ENCODE measurements at regions not wholly inside any gene's neighbourhood (a gene's known extent, or its start where the extent isn't known, plus 50 kb on each side); places are given as distances from the start of the nearest gene placed in this dataset.

GRCh38 chr2:181374781-181375675 lies 82.2 kb upstream of the ITGA4 start:
- no peak overlapping the region for H3K27ac ChIP-seq
- peaks cover 25% of the 10 kb centered on the region for H3F3A ChIP-seq (ENCODE audit: insufficient read depth)
- 0 out of 2 replicates have a peak overlapping the region, but pooled peaks have one; percentile 28 for H2AFZ ChIP-seq
- H4K20me1 ChIP-seq (ENCODE audit: insufficient read depth) = no peaks in the 10 kb centered on the region
- peaks cover 29% of the 10 kb centered on the region for H3K4me1 ChIP-seq (ENCODE audit: insufficient read depth)
- in situ Hi-C loops (cut with MboI) = no loop called here
- peak overlapping the region; percentile 8; the same call in 1 of the 2 replicates for H3K4me3 ChIP-seq
- WGBS, 2 experiments (ENCODE audit: low coverage in 1 of 2, low lambda C conversion rate in 2 of 2, missing lambda C conversion rate in 2 of 2) = 11 to 15% methylated on average over 8 of the region's 8 CpGs
- H3K36me3 ChIP-seq (ENCODE audit: low read depth) = no peaks in the 10 kb centered on the region
- no peaks in the 10 kb centered on the region for H3K9me3 ChIP-seq (ENCODE audit: low read depth)
- no peaks in the 10 kb centered on the region for H3K9me2 ChIP-seq (ENCODE audit: insufficient read depth)
- DNase-seq = peak; percentile 67
- H3K9ac ChIP-seq = no peak overlapping the region
- no peaks in the 10 kb centered on the region for H3K79me2 ChIP-seq (ENCODE audit: insufficient read depth)
- H3K4me2 ChIP-seq (ENCODE audit: unreplicated experiment) = peak overlapping the region; percentile 37
- no peaks in the 10 kb centered on the region for H3K27me3 ChIP-seq (replicated peaks; ENCODE audit: insufficient read depth)
- TF ChIP-seq EZH2 (IDR thresholded peaks at IDR 0.05; ENCODE audit: insufficient read depth, poor library complexity, severe bottlenecking) (no peak), EZH2phosphoT487 (IDR thresholded peaks at IDR 0.05; ENCODE audit: insufficient read depth, low read depth) (no peak)

DNA sequence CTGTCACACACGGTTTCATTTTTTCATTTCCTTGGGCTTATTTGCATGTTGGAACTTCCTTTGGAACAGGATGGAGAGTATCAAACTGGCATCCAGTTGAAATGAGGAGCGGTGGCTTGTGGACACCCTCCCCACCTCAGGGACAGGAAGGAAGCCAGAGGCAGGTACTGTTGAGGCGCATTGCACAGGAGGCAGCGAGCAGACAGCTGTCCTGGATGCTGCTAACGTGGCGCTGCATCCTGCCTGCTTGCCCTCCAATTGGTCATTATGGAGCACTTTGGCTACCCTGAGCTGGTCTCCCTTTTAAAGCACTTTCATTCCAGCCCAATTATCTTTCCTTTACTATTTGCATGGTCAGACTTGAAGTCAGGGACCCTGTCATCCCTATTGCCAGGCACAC lies 80.7 kb upstream of the ITGA4 start:
- WGBS, 2 experiments (ENCODE audit: low coverage in 1 of 2, low lambda C conversion rate in 2 of 2, missing lambda C conversion rate in 2 of 2) = 92 to 93% methylated on average over 6 of the region's 6 CpGs
- TF ChIP-seq EZH2 (IDR thresholded peaks at IDR 0.05; ENCODE audit: insufficient read depth, poor library complexity, severe bottlenecking) (no peak), EZH2phosphoT487 (IDR thresholded peaks at IDR 0.05; ENCODE audit: insufficient read depth, low read depth) (no peak)
- H4K20me1 ChIP-seq (ENCODE audit: insufficient read depth) = no peaks in the 10 kb centered on the region
- no peak overlapping the region for H3K4me3 ChIP-seq
- H3K9ac ChIP-seq = no peak overlapping the region
- H3K9me3 ChIP-seq (ENCODE audit: low read depth) = no peaks in the 10 kb centered on the region
- H3K4me2 ChIP-seq (ENCODE audit: unreplicated experiment) = no peak overlapping the region
- no peaks in the 10 kb centered on the region; the same call in 1 of the 2 replicates for H3K9me2 ChIP-seq (ENCODE audit: insufficient read depth)
- peaks cover 27% of the 10 kb centered on the region for H3K4me1 ChIP-seq (ENCODE audit: insufficient read depth)
- H3K36me3 ChIP-seq (ENCODE audit: low read depth) = no peaks in the 10 kb centered on the region
- H3F3A ChIP-seq (ENCODE audit: insufficient read depth) = peaks cover 21% of the 10 kb centered on the region
- no peaks in the 10 kb centered on the region for H3K79me2 ChIP-seq (ENCODE audit: insufficient read depth)
- in situ Hi-C loops (cut with MboI) = no loop called here
- no peak overlapping the region for H2AFZ ChIP-seq
- no peak for DNase-seq
- no peak overlapping the region for H3K27ac ChIP-seq
- no peaks in the 10 kb centered on the region for H3K27me3 ChIP-seq (replicated peaks; ENCODE audit: insufficient read depth)

DNA sequence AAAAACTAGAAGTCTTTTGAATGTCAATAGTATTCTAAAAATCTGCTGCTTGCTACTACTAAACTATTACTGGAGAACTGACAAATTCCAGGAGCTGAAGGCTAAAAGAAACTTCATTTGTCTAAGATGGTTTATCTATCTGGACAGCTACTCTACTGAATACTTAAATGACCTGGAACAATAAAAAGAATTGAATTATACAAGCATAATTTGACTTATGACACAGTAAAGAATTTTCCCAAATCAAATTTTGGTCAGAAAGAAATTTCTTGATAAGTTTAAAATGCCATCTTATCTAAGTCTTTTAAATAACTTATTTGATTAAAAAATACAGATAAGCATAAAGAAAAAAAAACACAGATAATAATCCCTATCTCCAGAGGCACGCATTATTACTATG lies 80.2 kb upstream of the ITGA4 start:
- no peak overlapping the region for H3K27ac ChIP-seq
- no peak overlapping the region for H2AFZ ChIP-seq
- H3F3A ChIP-seq (ENCODE audit: insufficient read depth) = peaks cover 17% of the 10 kb centered on the region
- no peaks in the 10 kb centered on the region; the same call in 1 of the 2 replicates for H3K9me2 ChIP-seq (ENCODE audit: insufficient read depth)
- no peaks in the 10 kb centered on the region for H3K79me2 ChIP-seq (ENCODE audit: insufficient read depth)
- DNase-seq = no peak
- H3K9me3 ChIP-seq (ENCODE audit: low read depth) = no peaks in the 10 kb centered on the region
- WGBS, 2 experiments (ENCODE audit: low coverage in 1 of 2, low lambda C conversion rate in 2 of 2, missing lambda C conversion rate in 2 of 2) = 96 to 100% methylated on average over 1 of the region's 1 CpG
- H3K27me3 ChIP-seq (replicated peaks; ENCODE audit: insufficient read depth) = no peaks in the 10 kb centered on the region
- no peaks in the 10 kb centered on the region for H3K36me3 ChIP-seq (ENCODE audit: low read depth)
- peaks cover 22% of the 10 kb centered on the region for H3K4me1 ChIP-seq (ENCODE audit: insufficient read depth)
- TF ChIP-seq EZH2phosphoT487 (IDR thresholded peaks at IDR 0.05; ENCODE audit: insufficient read depth, low read depth) (no peak), EZH2 (IDR thresholded peaks at IDR 0.05; ENCODE audit: insufficient read depth, poor library complexity, severe bottlenecking) (no peak)
- H4K20me1 ChIP-seq (ENCODE audit: insufficient read depth) = no peaks in the 10 kb centered on the region
- in situ Hi-C loops (cut with MboI) = no loop called here
- no peak overlapping the region for H3K4me3 ChIP-seq
- no peak overlapping the region for H3K4me2 ChIP-seq (ENCODE audit: unreplicated experiment)
- H3K9ac ChIP-seq = no peak overlapping the region

- Histone ChIP-seq H3K9ac (no peak overlapping the region), H2AFZ (peak overlapping the region; percentile 13; the same call in 1 of the 2 replicates), H3F3A (ENCODE audit: insufficient read depth) (0 out of 2 replicates have a peak, but pooled peaks cover 2% of the 10 kb centered on the region), H3K79me2 (ENCODE audit: insufficient read depth) (no peaks in the 10 kb centered on the region), H3K27me3 (replicated peaks; ENCODE audit: insufficient read depth) (no peaks in the 10 kb centered on the region), H3K9me3 (ENCODE audit: low read depth) (no peaks in the 10 kb centered on the region), H3K4me2 (ENCODE audit: unreplicated experiment) (no peak overlapping the region), H3K9me2 (ENCODE audit: insufficient read depth) (no peaks in the 10 kb centered on the region; the same call in 1 of the 2 replicates), H4K20me1 (ENCODE audit: insufficient read depth) (no peaks in the 10 kb centered on the region), H3K36me3 (ENCODE audit: low read depth) (no peaks in the 10 kb centered on the region), H3K27ac (no peak overlapping the region), H3K4me1 (ENCODE audit: insufficient read depth) (peaks cover 12% of the 10 kb centered on the region), H3K4me3 (no peak overlapping the region)
- TF ChIP-seq EZH2phosphoT487 (IDR thresholded peaks at IDR 0.05; ENCODE audit: insufficient read depth, low read depth) (no peak), EZH2 (IDR thresholded peaks at IDR 0.05; ENCODE audit: insufficient read depth, poor library complexity, severe bottlenecking) (no peak)
- 48% methylated on average over 5 of the region's 5 CpGs for WGBS, 2 experiments (ENCODE audit: low coverage in 1 of 2, low lambda C conversion rate in 2 of 2, missing lambda C conversion rate in 2 of 2)
- in situ Hi-C loops (cut with MboI) = no loop called here
- no peak for DNase-seq
These were observed 78.7 kb upstream of the ITGA4 start for GRCh38 chr2:181378491-181378890.

All from GM23248 (cell line).